Right lobe of liver (tissue), 6 donors: ENCODE measurements at regions not wholly inside any gene's neighbourhood (a gene's known extent, or its start where the extent isn't known, plus 50 kb on each side); places are given as distances from the start of the nearest gene placed in this dataset.

Experiments
- ATAC-seq, 4 donors: fragments of 200-7000 bp; cut with Tn5 transposase; one replicate each; pipeline ENCODE4 v1.9.1; 2020; ENCODE audit warnings: mild to moderate bottlenecking in 4 of 4, moderate library complexity in 4 of 4
- DNase-seq, 3 donors: peaks; one replicate each; pipeline ENCODE4 v3.0.0-alpha.2; 2020
- H3K27ac ChIP-seq, 3 donors: fragments of 200-600 bp; one replicate each; pipeline ENCODE4 v1.8.0; 2022
- H3K27me3 ChIP-seq, 2 donors: fragments of 200-600 bp; one replicate each; pipeline ENCODE4 v1.8.0; 2022
- H3K36me3 ChIP-seq, 4 donors: fragments of 200-600 bp; sonication (generic) in 1 of 4; one replicate each; pipeline versions ENCODE4 v1.5.1 to v1.8.0; 2017 to 2022; ENCODE audit warnings: control low read depth in 1 of 4
- H3K4me1 ChIP-seq, 4 donors: fragments of 200-600 bp; sonication (generic) in 1 of 4; one replicate each; pipeline versions ENCODE4 v1.5.1 to v1.8.0; 2017 to 2022; ENCODE audit warnings: control low read depth in 1 of 4
- H3K4me3 ChIP-seq, 3 donors: fragments of 200-600 bp; one replicate each; pipeline ENCODE4 v1.8.0; 2022
- H3K9me3 ChIP-seq, 4 donors: fragments of 200-600 bp; sonication (generic) in 1 of 4; one replicate each; pipeline versions ENCODE4 v1.5.1 to v1.8.0; 2017 to 2022; ENCODE audit warnings: control low read depth in 1 of 4
- CTCF ChIP-seq, 4 donors: fragments of 200-600 bp in 3 of 4; fragments of 450-650 bp in 1 of 4; IDR thresholded peaks; one replicate each; pipeline versions ENCODE4 v1.5.1 to v1.8.0; 2016 to 2022; ENCODE audit warnings: antibody characterized with exemption in 4 of 4, mild to moderate bottlenecking in 2 of 4
- POLR2A ChIP-seq: fragments of 450-650 bp; IDR thresholded peaks from one replicate; pipeline ENCODE4 v1.6.1; 2017; ENCODE audit warnings: antibody characterized with exemption, mild to moderate bottlenecking
- WGBS: methylation state at CpG from one replicate; pipeline ENCODE4 v1.1.6; 2018; ENCODE audit warnings: low coverage, low lambda C conversion rate; ENCODE audit not compliant: insufficient coverage; ENCODE audit errors: missing lambda C conversion rate; 5-methylcytosine and 5-hydroxymethylcytosine counted together
- intact Hi-C, 2 donors: fragments of 100-400 bp; cut with DNase I; formaldehyde crosslinking; loops; one replicate each; pipeline versions ENCODE4 v1.11.2 to v1.14.1; 2022
- donor health status: DM: no; HTN: yes; CAD: no.
- donor health status: DM: no; HTN: no; CAD: no.
- donor health status: DM: no; HTN: no; CAD: no.
- donor health status: DM: no; HTN: yes; CAD: no.
- donor health status: DM: no; HTN: yes; CAD: no.

GRCh38 chr2:207421671-207422070 is 108.1 kb upstream of the CREB1 start:
- ATAC-seq, result no peak
- Histone ChIP-seq H3K36me3 (no peaks in the 10 kb centered on the region), H3K27ac (no peak overlapping the region), H3K4me1 (peaks cover 0 to 4% (median 0%) of the 10 kb centered on the region in 4 donors), H3K4me3 (no peak overlapping the region), H3K9me3 (no peaks in the 10 kb centered on the region), H3K27me3 (no peaks in the 10 kb centered on the region)
- no peak for DNase-seq
- WGBS, result 95% methylated on average over 9 of the region's 12 CpGs
- intact Hi-C loops, result no loop called here
- no peak for TF ChIP-seq CTCF (IDR thresholded peaks at IDR 0.05)
- TF ChIP-seq POLR2A, result no peak

GRCh38 chr2:207422380-207422779 is 107.4 kb upstream of the CREB1 start:
- no peaks in the 10 kb centered on the region for H3K36me3 ChIP-seq
- H3K4me3 ChIP-seq, result no peak overlapping the region
- DNase-seq (no peak), ATAC-seq (no peak)
- intact Hi-C loops, result no loop called here
- H3K27me3 ChIP-seq, result no peaks in the 10 kb centered on the region
- WGBS, result 97% methylated on average over 3 of the region's 3 CpGs
- TF ChIP-seq POLR2A (no peak), CTCF (IDR thresholded peaks at IDR 0.05) (no peak)
- no peaks in the 10 kb centered on the region for H3K9me3 ChIP-seq
- H3K27ac ChIP-seq, result no peak overlapping the region
- H3K4me1 ChIP-seq, result no peaks in the 10 kb centered on the region

- Histone ChIP-seq H3K36me3 (no peaks in the 10 kb centered on the region), H3K4me1 (no peaks in the 10 kb centered on the region), H3K27me3 (no peaks in the 10 kb centered on the region), H3K9me3 (no peaks in the 10 kb centered on the region), H3K4me3 (no peak overlapping the region), H3K27ac (no peak overlapping the region)
- 68% methylated on average over 3 of the region's 3 CpGs for WGBS
- ATAC-seq (no peak), DNase-seq (no peak)
- TF ChIP-seq CTCF (IDR thresholded peaks at IDR 0.05) (no peak), POLR2A (no peak)
- intact Hi-C loops, result no loop called here
These were observed 105.9 kb upstream of the CREB1 start for GRCh38 chr2:207423886-207424285.

GRCh38 chr2:207427986-207428385 is 101.8 kb upstream of the CREB1 start:
- H3K27ac ChIP-seq, result no peak overlapping the region
- ATAC-seq (no peak), DNase-seq (no peak)
- intact Hi-C loops, result no loop called here
- H3K9me3 ChIP-seq, result no peaks in the 10 kb centered on the region
- TF ChIP-seq POLR2A (no peak), CTCF (IDR thresholded peaks at IDR 0.05) (no peak)
- H3K4me1 ChIP-seq, result no peaks in the 10 kb centered on the region
- H3K27me3 ChIP-seq, result no peaks in the 10 kb centered on the region
- H3K36me3 ChIP-seq, result no peaks in the 10 kb centered on the region
- H3K4me3 ChIP-seq, result no peak overlapping the region
- 49% methylated on average over 2 of the region's 2 CpGs for WGBS

GRCh38 chr2:207428573-207428972 is 101.2 kb upstream of the CREB1 start:
- no peak for ATAC-seq
- 100% methylated on average over 1 of the region's 1 CpG for WGBS
- no peak for DNase-seq
- no peak overlapping the region for H3K27ac ChIP-seq
- no peaks in the 10 kb centered on the region for H3K36me3 ChIP-seq
- TF ChIP-seq CTCF (IDR thresholded peaks at IDR 0.05), result no peak
- TF ChIP-seq POLR2A, result no peak
- H3K9me3 ChIP-seq, result no peaks in the 10 kb centered on the region
- no peak overlapping the region for H3K4me3 ChIP-seq
- H3K4me1 ChIP-seq, result no peaks in the 10 kb centered on the region
- no peaks in the 10 kb centered on the region for H3K27me3 ChIP-seq
- intact Hi-C loops, result no loop called here
